Thymus (tissue), 11 donors: ENCODE measurements at regions not wholly inside any gene's neighbourhood (a gene's known extent, or its start where the extent isn't known, plus 50 kb on each side); places are given as distances from the start of the nearest gene placed in this dataset.

ENCODE experiments used
- DNase-seq, 9 donors: peaks; one replicate each; pipeline ENCODE4 v3.0.0-alpha.2; 2013; ENCODE audit warnings: low spot score in 9 of 9, low read depth in 6 of 9, missing footprints in 1 of 9
- H3K27ac ChIP-seq, 2 donors: one replicate each; pipeline ENCODE4 v1.5.1; 2013; ENCODE audit warnings: control low read depth in 1 of 2, low read depth in 1 of 2, low read length in 1 of 2, mild to moderate bottlenecking in 1 of 2, moderate library complexity in 1 of 2
- H3K27me3 ChIP-seq, 2 donors: one replicate each; pipeline ENCODE4 v1.5.1; 2013; ENCODE audit warnings: low read length in 1 of 2; ENCODE audit not compliant: control insufficient read depth in 2 of 2, insufficient read depth in 1 of 2
- H3K36me3 ChIP-seq, 2 donors: one replicate each; pipeline ENCODE4 v1.5.1; 2013; ENCODE audit warnings: low read length in 1 of 2, mild to moderate bottlenecking in 1 of 2, moderate library complexity in 1 of 2; ENCODE audit not compliant: control insufficient read depth in 2 of 2, insufficient read depth in 2 of 2
- H3K4me1 ChIP-seq, 2 donors: one replicate each; pipeline ENCODE4 v1.5.1; 2013; ENCODE audit warnings: low read length in 2 of 2; ENCODE audit not compliant: control insufficient read depth in 2 of 2, insufficient read depth in 2 of 2
- H3K4me3 ChIP-seq, 2 donors: one replicate each; pipeline ENCODE4 v1.5.1; 2013; ENCODE audit warnings: low read length in 2 of 2, control low read depth in 1 of 2, mild to moderate bottlenecking in 1 of 2
- H3K9me3 ChIP-seq, 2 donors: one replicate each; pipeline ENCODE4 v1.5.1; 2013; ENCODE audit warnings: low read length in 1 of 2, mild to moderate bottlenecking in 1 of 2; ENCODE audit not compliant: control insufficient read depth in 2 of 2, insufficient read depth in 1 of 2
- WGBS: extraction: QIAGEN DNeasy Blood & Tissue Kit; methylation state at CpG from one replicate; pipeline ENCODE4 v1.1.7; 2013; 5-methylcytosine and 5-hydroxymethylcytosine counted together
- donor health status: healthy.

- WGBS: 97% methylated on average over 3 of the region's 3 CpGs
- no peak overlapping the region for H3K27ac ChIP-seq
- DNase-seq: no peak
- no peaks in the 10 kb centered on the region for H3K27me3 ChIP-seq
- H3K9me3 ChIP-seq: no peaks in the 10 kb centered on the region
- H3K4me1 ChIP-seq: no peaks in the 10 kb centered on the region
- H3K4me3 ChIP-seq: no peak overlapping the region
- no peaks in the 10 kb centered on the region for H3K36me3 ChIP-seq
These were observed 56.6 kb upstream of the VTCN1 start for GRCh38 chr1:117267232-117267774.

GRCh38 chr1:117262976-117263375, 52.2 kb upstream of the VTCN1 start:
- Histone ChIP-seq H3K27me3 (no peaks in the 10 kb centered on the region), H3K27ac (no peak overlapping the region), H3K4me3 (no peak overlapping the region), H3K4me1 (no peaks in the 10 kb centered on the region), H3K9me3 (peaks cover 0 to 4% of the 10 kb centered on the region in 2 donors), H3K36me3 (no peaks in the 10 kb centered on the region)
- WGBS: 94% methylated on average over 5 of the region's 5 CpGs
- DNase-seq: no peak

GRCh38 chr1:117261424-117261785, 50.7 kb upstream of the VTCN1 start:
- H3K4me3 ChIP-seq: no peak overlapping the region
- DNase-seq: no peak
- H3K27me3 ChIP-seq: no peaks in the 10 kb centered on the region
- peaks cover 0 to 4% of the 10 kb centered on the region in 2 donors for H3K9me3 ChIP-seq
- 97% methylated on average over 2 of the region's 2 CpGs for WGBS
- no peaks in the 10 kb centered on the region for H3K4me1 ChIP-seq
- no peaks in the 10 kb centered on the region for H3K36me3 ChIP-seq
- H3K27ac ChIP-seq: no peak overlapping the region

GRCh38 chr1:117260761-117261423, 50.2 kb upstream of the VTCN1 start:
- no peak for DNase-seq
- H3K4me3 ChIP-seq: no peak overlapping the region
- no peaks in the 10 kb centered on the region for H3K27me3 ChIP-seq
- H3K9me3 ChIP-seq: peaks cover 0 to 4% of the 10 kb centered on the region in 2 donors
- 86% methylated on average over 4 of the region's 4 CpGs for WGBS
- H3K27ac ChIP-seq: no peak overlapping the region
- H3K4me1 ChIP-seq: no peaks in the 10 kb centered on the region
- no peaks in the 10 kb centered on the region for H3K36me3 ChIP-seq
